DMS79 treated with DMSO at 0.1 percent for 48 hours (cell line): ENCODE measurements at regions not wholly inside any gene's neighbourhood (a gene's known extent, or its start where the extent isn't known, plus 50 kb on each side); places are given as distances from the start of the nearest gene placed in this dataset.
"Not testable (repeated sequence)": the region's sequence is repeated elsewhere in the genome, so short reads cannot be mapped to it uniquely, and the experiment has no call there.

ENCODE experiments used
- DNase-seq: peaks from one replicate; lab custom pipeline; 2025; lab: John Stamatoyannopoulos, UW

- DNase-seq: no peak
Measured at GRCh38 chr17:73895157-73895556, 250.9 kb upstream of the SDK2 start.

- no peak for DNase-seq
Measured at GRCh38 chr17:73896966-73897365, 252.7 kb upstream of the SDK2 start.

GRCh38 chr17:73899839-73900238 is 255.6 kb upstream of the SDK2 start:
- DNase-seq: no peak

- no peak for DNase-seq
Measured at GRCh38 chr17:73900516-73900915, 256.3 kb upstream of the SDK2 start.

- no peak for DNase-seq
Measured at GRCh38 chr17:73901249-73901648, 257.0 kb upstream of the SDK2 start.

- peak; percentile 38 for DNase-seq
Measured at GRCh38 chr17:73901661-73902415, 257.6 kb upstream of the SDK2 start.

- DNase-seq: peak; percentile 73
Measured at GRCh38 chr17:73902416-73903181, 258.4 kb upstream of the SDK2 start.

- no peak for DNase-seq
Measured at GRCh38 chr17:73906896-73907870, 262.9 kb upstream of the SDK2 start.

GRCh38 chr17:73909186-73909585 is 264.9 kb upstream of the SDK2 start:
- DNase-seq: no peak

- DNase-seq: no peak
Measured at GRCh38 chr17:73910206-73910605, 266.0 kb upstream of the SDK2 start.

GRCh38 chr17:73910821-73911515 is 266.7 kb upstream of the SDK2 start:
- no peak for DNase-seq

- DNase-seq: no peak
Measured at GRCh38 chr17:73911726-73912372, 267.6 kb upstream of the SDK2 start.

- DNase-seq: no peak
Measured at GRCh38 chr17:73912373-73912746, 268.1 kb upstream of the SDK2 start.

GRCh38 chr17:73914536-73915274 is 270.5 kb upstream of the SDK2 start:
- no peak for DNase-seq

GRCh38 chr17:73919033-73919432 is 274.8 kb upstream of the SDK2 start:
- DNase-seq: not testable (repeated sequence)

GRCh38 chr17:73921306-73921705 is 277.1 kb upstream of the SDK2 start:
- no peak for DNase-seq

GRCh38 chr17:73924114-73924908 is 279.2 kb upstream of the RPL38 start:
- no peak for DNase-seq

- no peak for DNase-seq
Measured at GRCh38 chr17:73924909-73925186, 278.6 kb upstream of the RPL38 start.

- DNase-seq: no peak
Measured at GRCh38 chr17:73929860-73930430, 273.5 kb upstream of the RPL38 start.
